Vagina (tissue), 2 donors: ENCODE measurements at regions not wholly inside any gene's neighbourhood (a gene's known extent, or its start where the extent isn't known, plus 50 kb on each side); places are given as distances from the start of the nearest gene placed in this dataset.

Experiments used
- CTCF ChIP-seq, 3 experiments: fragments of 450-650 bp in 2 of 3; fragments of 200-600 bp in 1 of 3; sonication (generic) in 1 of 3; IDR thresholded peaks; one replicate each; pipeline ENCODE4 v1.5.1; 2017 to 2019; ENCODE audit warnings: antibody characterized with exemption in 3 of 3, mild to moderate bottlenecking in 2 of 3, moderate library complexity in 2 of 3
- POLR2A ChIP-seq, 2 donors: fragments of 450-650 bp; IDR thresholded peaks; one replicate each; pipeline ENCODE4 v1.6.1; 2017; ENCODE audit warnings: antibody characterized with exemption in 2 of 2, mild to moderate bottlenecking in 2 of 2, moderate library complexity in 2 of 2

- TF ChIP-seq CTCF (IDR thresholded peaks at IDR 0.05) = no peak
- no peak for TF ChIP-seq POLR2A (IDR thresholded peaks at IDR 0.05)
Observed at GRCh38 chr3:177494216-177494615, 296.9 kb upstream of the TBL1XR1 start.
